ENCODE measurements at regions not wholly inside any gene's neighbourhood (a gene's known extent, or its start where the extent isn't known, plus 50 kb on each side); places are given as distances from the start of the nearest gene placed in this dataset.

- TF ChIP-seq, protein P1, sequence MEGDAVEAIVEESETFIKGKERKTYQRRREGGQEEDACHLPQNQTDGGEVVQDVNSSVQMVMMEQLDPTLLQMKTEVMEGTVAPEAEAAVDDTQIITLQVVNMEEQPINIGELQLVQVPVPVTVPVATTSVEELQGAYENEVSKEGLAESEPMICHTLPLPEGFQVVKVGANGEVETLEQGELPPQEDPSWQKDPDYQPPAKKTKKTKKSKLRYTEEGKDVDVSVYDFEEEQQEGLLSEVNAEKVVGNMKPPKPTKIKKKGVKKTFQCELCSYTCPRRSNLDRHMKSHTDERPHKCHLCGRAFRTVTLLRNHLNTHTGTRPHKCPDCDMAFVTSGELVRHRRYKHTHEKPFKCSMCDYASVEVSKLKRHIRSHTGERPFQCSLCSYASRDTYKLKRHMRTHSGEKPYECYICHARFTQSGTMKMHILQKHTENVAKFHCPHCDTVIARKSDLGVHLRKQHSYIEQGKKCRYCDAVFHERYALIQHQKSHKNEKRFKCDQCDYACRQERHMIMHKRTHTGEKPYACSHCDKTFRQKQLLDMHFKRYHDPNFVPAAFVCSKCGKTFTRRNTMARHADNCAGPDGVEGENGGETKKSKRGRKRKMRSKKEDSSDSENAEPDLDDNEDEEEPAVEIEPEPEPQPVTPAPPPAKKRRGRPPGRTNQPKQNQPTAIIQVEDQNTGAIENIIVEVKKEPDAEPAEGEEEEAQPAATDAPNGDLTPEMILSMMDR (IDR thresholded peaks at IDR 0.05), result no peak
- TF ChIP-seq POLR2A (IDR thresholded peaks at IDR 0.05), result no peak
Measured at GRCh38 chr12:131564845-131565244, 146.0 kb upstream of the SFSWAP start.

Data from lower leg skin (tissue), 3 donors.